ENCODE measurements at regions not wholly inside any gene's neighbourhood (a gene's known extent, or its start where the extent isn't known, plus 50 kb on each side); places are given as distances from the start of the nearest gene placed in this dataset.

DNA sequence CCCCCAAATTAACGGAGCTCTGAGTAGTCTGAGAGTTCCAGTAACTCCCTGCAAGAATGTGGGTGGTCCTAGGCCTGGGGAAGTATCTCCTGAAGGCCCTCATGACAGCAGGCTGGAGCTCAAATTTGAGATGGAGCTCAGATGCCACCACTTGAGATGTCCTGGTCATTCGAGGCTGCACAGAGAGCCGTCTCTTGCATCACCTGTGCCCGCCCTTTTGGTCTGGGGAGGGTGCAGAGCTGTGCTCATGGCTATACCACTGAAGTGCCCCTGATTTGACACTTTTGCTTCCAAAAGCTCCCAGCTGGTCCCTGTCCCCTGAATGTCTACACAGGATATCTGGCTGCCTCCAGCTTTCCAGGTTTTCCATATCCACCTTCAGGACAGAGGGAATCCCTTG is 214.0 kb upstream of the B3GAT1 start:
- H4K20me1 ChIP-seq (ENCODE audit: insufficient read depth) = no peaks in the 10 kb centered on the region
- H3K36me3 ChIP-seq (ENCODE audit: control insufficient read depth in 1 of 2, insufficient read depth in 2 of 2, low read length in 2 of 2) = no peaks in the 10 kb centered on the region
- H3K4me1 ChIP-seq (ENCODE audit: control insufficient read depth in 1 of 2, insufficient read depth in 2 of 2, low read length in 2 of 2) = no peaks in the 10 kb centered on the region
- DNase-seq (ENCODE audit: low read depth, low spot score) (no peak), ATAC-seq (no peak)
- no peak overlapping the region for H3K27ac ChIP-seq (ENCODE audit: low read depth, low read length)
- POLR2A ChIA-PET = interaction anchor here (1.2 kb wide), 1 partner anchor 8 kb away, joined by 3 read pairs; no protein-coding TSS in a partner anchor
- no peaks in the 10 kb centered on the region for H3K9me3 ChIP-seq (ENCODE audit: control insufficient read depth in 1 of 2, insufficient read depth in 1 of 2, low read depth in 1 of 2, low read length in 2 of 2)
- no TSS peak for BruUV-seq (replicated peaks)
- no peak overlapping the region for H3K4me2 ChIP-seq (ENCODE audit: low read length)
- H3K9ac ChIP-seq (ENCODE audit: low read length) = no peak overlapping the region
- no peaks in the 10 kb centered on the region for H3K9me2 ChIP-seq (ENCODE audit: insufficient read depth)
- CTCF ChIA-PET = no interaction called here
- peaks cover 55% of the 10 kb centered on the region for H3K27me3 ChIP-seq (ENCODE audit: insufficient read depth, low read length)
- H2AFZ ChIP-seq (ENCODE audit: low read depth, low read length, poor library complexity, severe bottlenecking) = no peak overlapping the region
- H3K4me3 ChIP-seq (replicated peaks in 1 of 2; ENCODE audit: low read depth in 1 of 2, low read length in 2 of 2) = no peak overlapping the region
- RAD21 ChIA-PET (ENCODE audit: low non-redundant PET in 1 of 2, low total read pairs in 2 of 2, uncharacterized antibody in 2 of 2, unreplicated experiment in 2 of 2) = no interaction called here
- TF ChIP-seq ZNF274 (IDR thresholded peaks at IDR 0.05; ENCODE audit: low read depth, low read length) (no peak), EZH2phosphoT487 (IDR thresholded peaks at IDR 0.05; ENCODE audit: borderline replicate concordance) (no peak)
- TF ChIP-seq, protein P1, sequence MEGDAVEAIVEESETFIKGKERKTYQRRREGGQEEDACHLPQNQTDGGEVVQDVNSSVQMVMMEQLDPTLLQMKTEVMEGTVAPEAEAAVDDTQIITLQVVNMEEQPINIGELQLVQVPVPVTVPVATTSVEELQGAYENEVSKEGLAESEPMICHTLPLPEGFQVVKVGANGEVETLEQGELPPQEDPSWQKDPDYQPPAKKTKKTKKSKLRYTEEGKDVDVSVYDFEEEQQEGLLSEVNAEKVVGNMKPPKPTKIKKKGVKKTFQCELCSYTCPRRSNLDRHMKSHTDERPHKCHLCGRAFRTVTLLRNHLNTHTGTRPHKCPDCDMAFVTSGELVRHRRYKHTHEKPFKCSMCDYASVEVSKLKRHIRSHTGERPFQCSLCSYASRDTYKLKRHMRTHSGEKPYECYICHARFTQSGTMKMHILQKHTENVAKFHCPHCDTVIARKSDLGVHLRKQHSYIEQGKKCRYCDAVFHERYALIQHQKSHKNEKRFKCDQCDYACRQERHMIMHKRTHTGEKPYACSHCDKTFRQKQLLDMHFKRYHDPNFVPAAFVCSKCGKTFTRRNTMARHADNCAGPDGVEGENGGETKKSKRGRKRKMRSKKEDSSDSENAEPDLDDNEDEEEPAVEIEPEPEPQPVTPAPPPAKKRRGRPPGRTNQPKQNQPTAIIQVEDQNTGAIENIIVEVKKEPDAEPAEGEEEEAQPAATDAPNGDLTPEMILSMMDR (IDR thresholded peaks at IDR 0.05 in 2 of 3, conservative IDR thresholded peaks at IDR 0.05 in 1 of 3; ENCODE audit: borderline replicate concordance in 1 of 3, insufficient read depth in 1 of 3, low read depth in 2 of 3, low read length in 2 of 3) = no peak
- H3K79me2 ChIP-seq (ENCODE audit: insufficient read depth, low read length) = no peaks in the 10 kb centered on the region
- intact Hi-C loops (cut with micrococcal nuclease) = no loop called here

DNA sequence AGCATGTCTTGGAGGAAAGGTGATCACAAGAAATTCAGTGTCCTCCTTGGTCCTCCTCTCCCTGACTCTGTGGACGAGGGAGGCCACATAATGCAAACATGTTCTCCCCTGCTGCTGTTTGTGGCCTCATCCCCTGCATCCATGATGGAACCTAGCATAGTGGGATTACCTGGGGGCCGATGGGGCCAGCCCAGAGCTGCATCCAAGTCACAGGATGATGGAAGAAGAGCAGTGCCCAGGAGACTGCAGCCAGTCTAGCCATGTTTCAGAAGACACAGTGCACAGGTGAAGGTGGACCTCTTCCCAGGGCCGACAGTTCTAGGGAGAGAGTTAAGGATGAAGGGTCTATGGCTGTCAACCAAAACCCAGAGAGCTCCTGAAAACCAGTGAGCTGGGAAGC is 213.6 kb upstream of the B3GAT1 start:
- no peaks in the 10 kb centered on the region for H3K36me3 ChIP-seq (ENCODE audit: control insufficient read depth in 1 of 2, insufficient read depth in 2 of 2, low read length in 2 of 2)
- H3K9ac ChIP-seq (ENCODE audit: low read length) = no peak overlapping the region
- CTCF ChIA-PET = no interaction called here
- DNase-seq (ENCODE audit: low read depth, low spot score) = no peak
- H3K4me2 ChIP-seq (ENCODE audit: low read length) = no peak overlapping the region
- intact Hi-C loops (cut with micrococcal nuclease) = no loop called here
- POLR2A ChIA-PET = interaction anchor here (1.2 kb wide), 1 partner anchor 8 kb away, joined by 3 read pairs; no protein-coding TSS in a partner anchor
- H3K4me3 ChIP-seq (replicated peaks in 1 of 2; ENCODE audit: low read depth in 1 of 2, low read length in 2 of 2) = no peak overlapping the region
- H2AFZ ChIP-seq (ENCODE audit: low read depth, low read length, poor library complexity, severe bottlenecking) = no peak overlapping the region
- no peaks in the 10 kb centered on the region for H3K9me2 ChIP-seq (ENCODE audit: insufficient read depth)
- no peak overlapping the region for H3K27ac ChIP-seq (ENCODE audit: low read depth, low read length)
- peaks cover 56% of the 10 kb centered on the region for H3K27me3 ChIP-seq (ENCODE audit: insufficient read depth, low read length)
- TF ChIP-seq, protein P2, sequence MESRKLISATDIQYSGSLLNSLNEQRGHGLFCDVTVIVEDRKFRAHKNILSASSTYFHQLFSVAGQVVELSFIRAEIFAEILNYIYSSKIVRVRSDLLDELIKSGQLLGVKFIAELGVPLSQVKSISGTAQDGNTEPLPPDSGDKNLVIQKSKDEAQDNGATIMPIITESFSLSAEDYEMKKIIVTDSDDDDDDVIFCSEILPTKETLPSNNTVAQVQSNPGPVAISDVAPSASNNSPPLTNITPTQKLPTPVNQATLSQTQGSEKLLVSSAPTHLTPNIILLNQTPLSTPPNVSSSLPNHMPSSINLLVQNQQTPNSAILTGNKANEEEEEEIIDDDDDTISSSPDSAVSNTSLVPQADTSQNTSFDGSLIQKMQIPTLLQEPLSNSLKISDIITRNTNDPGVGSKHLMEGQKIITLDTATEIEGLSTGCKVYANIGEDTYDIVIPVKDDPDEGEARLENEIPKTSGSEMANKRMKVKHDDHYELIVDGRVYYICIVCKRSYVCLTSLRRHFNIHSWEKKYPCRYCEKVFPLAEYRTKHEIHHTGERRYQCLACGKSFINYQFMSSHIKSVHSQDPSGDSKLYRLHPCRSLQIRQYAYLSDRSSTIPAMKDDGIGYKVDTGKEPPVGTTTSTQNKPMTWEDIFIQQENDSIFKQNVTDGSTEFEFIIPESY (IDR thresholded peaks at IDR 0.05; ENCODE audit: extremely low read depth, insufficient replicate concordance, low read length) = no peak
- no peak for TF ChIP-seq TCF7L2 (IDR thresholded peaks at IDR 0.05; ENCODE audit: borderline replicate concordance, extremely low read depth, insufficient read depth, insufficient read length)
- no peak for TF ChIP-seq ELF1 (IDR thresholded peaks at IDR 0.05; ENCODE audit: borderline replicate concordance, low read depth)
- no peak for ATAC-seq
- no peaks in the 10 kb centered on the region for H4K20me1 ChIP-seq (ENCODE audit: insufficient read depth)
- RAD21 ChIA-PET (ENCODE audit: low non-redundant PET in 1 of 2, low total read pairs in 2 of 2, uncharacterized antibody in 2 of 2, unreplicated experiment in 2 of 2) = no interaction called here
- H3K79me2 ChIP-seq (ENCODE audit: insufficient read depth, low read length) = no peaks in the 10 kb centered on the region
- no peaks in the 10 kb centered on the region for H3K4me1 ChIP-seq (ENCODE audit: control insufficient read depth in 1 of 2, insufficient read depth in 2 of 2, low read length in 2 of 2)
- no peaks in the 10 kb centered on the region for H3K9me3 ChIP-seq (ENCODE audit: control insufficient read depth in 1 of 2, insufficient read depth in 1 of 2, low read depth in 1 of 2, low read length in 2 of 2)
- no TSS peak for BruUV-seq (replicated peaks)

Measured in HCT116 (cell line).